K562 (cell line): ENCODE measurements at regions not wholly inside any gene's neighbourhood (a gene's known extent, or its start where the extent isn't known, plus 50 kb on each side); places are given as distances from the start of the nearest gene placed in this dataset.

Experiments
- ATAC-seq: fragments of 200-7000 bp; cut with Tn5 transposase; 3 replicates; pipeline ENCODE4 v1.9.1; 2020; ENCODE audit warnings: moderate library complexity
- BruUV-seq: library from RNA; stranded (reverse); fragments of 400-500 nt; replicated peaks from 2 replicates; lab custom pipeline; 2021; lab: Mats Ljungman, UMichigan
- CTCF ChIA-PET: fragments of 300-600 bp; formaldehyde crosslinking; extraction: SDS; loops from one replicate; lab custom pipeline; 2021; ENCODE audit warnings: low intra/inter-chr PET ratio; lab: Yijun Ruan, JAX
- POLR2A ChIA-PET: fragments of 300-600, 350-650 bp; sonication (Branson Sonifier 250); formaldehyde crosslinking; extraction: SDS; loops from one replicate; lab custom pipeline; 2021; ENCODE audit warnings: antibody characterized with exemption, inconsistent platforms; lab: Yijun Ruan, JAX
- DNase-seq, 4 experiments: peaks; one replicate each; pipeline versions ENCODE4 v3.0.0 to v3.0.0-alpha.2; 2011 to 2018; ENCODE audit warnings: low spot score in 3 of 4, mixed read lengths in 3 of 4; ENCODE audit errors: extremely low read depth in 1 of 4
- FAIRE-seq: peaks from 2 replicates; lab custom pipeline; 2011; peaks lifted over from hg19 to GRCh38; lab: Jason Lieb, UNC
- H2AFZ ChIP-seq: 2 replicates; pipeline ENCODE4 v1.6.0; 2011; ENCODE audit warnings: low read depth, low read length, control low read depth, inconsistent platforms
- H3K27ac ChIP-seq: fragments of 200-600 bp; 3 replicates; pipeline ENCODE4 v1.8.0; 2011; ENCODE audit warnings: low read depth, mild to moderate bottlenecking, control low read depth, inconsistent platforms, low read length, moderate library complexity, mixed read lengths; ENCODE audit errors: extremely low read depth
- H3K27me3 ChIP-seq, 2 experiments: fragments of 300-600 bp in 1 of 2; 2 replicates in 1 of 2; 3 replicates in 1 of 2; pipeline versions ENCODE4 v1.6.0 to v1.8.0; 2011; ENCODE audit warnings: inconsistent platforms in 2 of 2, low read length in 2 of 2, mild to moderate bottlenecking in 1 of 2, mixed read lengths in 1 of 2, moderate library complexity in 1 of 2; ENCODE audit not compliant: control insufficient read depth in 2 of 2, insufficient read depth in 2 of 2
- H3K36me3 ChIP-seq: fragments of 300-600 bp; 3 replicates; pipeline ENCODE4 v1.8.0; 2011; ENCODE audit warnings: mild to moderate bottlenecking, low read length, inconsistent platforms; ENCODE audit not compliant: control insufficient read depth, insufficient read depth
- H3K4me1 ChIP-seq, 2 experiments: fragments of 200-600 bp in 1 of 2; replicated peaks in 1 of 2; 2 replicates in 1 of 2; 3 replicates in 1 of 2; pipeline versions ENCODE4 v1.5.1 to v1.8.0; 2011; ENCODE audit warnings: inconsistent platforms in 2 of 2, low read length in 2 of 2, mild to moderate bottlenecking in 1 of 2, mixed read lengths in 1 of 2, moderate library complexity in 1 of 2; ENCODE audit not compliant: control insufficient read depth in 2 of 2, insufficient read depth in 2 of 2
- H3K4me2 ChIP-seq: 2 replicates; pipeline ENCODE4 v1.6.1; 2011; ENCODE audit warnings: low read length, control low read depth, inconsistent platforms, mixed read lengths; ENCODE audit not compliant: insufficient read depth
- H3K4me3 ChIP-seq: fragments of 200-600 bp; sonication (generic), shearing (Covaris generic); 2 replicates; pipeline ENCODE4 v1.5.1; 2016; ENCODE audit warnings: control low read depth, inconsistent platforms
- H3K79me2 ChIP-seq: fragments of 200-600 bp; 3 replicates; pipeline ENCODE4 v1.8.0; 2011; ENCODE audit warnings: low read length, inconsistent platforms; ENCODE audit not compliant: control insufficient read depth, insufficient read depth
- H3K9ac ChIP-seq, 2 experiments: 2 replicates each; pipeline versions ENCODE4 v1.6.0 to v1.6.1; 2011; ENCODE audit warnings: low read depth in 2 of 2, low read length in 2 of 2, control low read depth in 1 of 2, inconsistent platforms in 1 of 2, mild to moderate bottlenecking in 1 of 2, mixed read lengths in 1 of 2; ENCODE audit not compliant: insufficient read depth in 1 of 2
- H3K9me1 ChIP-seq: one replicate; pipeline ENCODE4 v1.6.0; 2011; ENCODE audit warnings: inconsistent platforms, mild to moderate bottlenecking, low read length, moderate library complexity; ENCODE audit not compliant: control insufficient read depth, insufficient read depth
- H3K9me3 ChIP-seq: replicated peaks from 2 replicates; pipeline ENCODE4 v1.5.1; 2011; ENCODE audit warnings: low read depth, low read length, inconsistent platforms; ENCODE audit not compliant: control insufficient read depth, insufficient read depth
- H4K20me1 ChIP-seq: replicated peaks from 2 replicates; pipeline ENCODE4 v1.6.1; 2011; ENCODE audit warnings: low read length, inconsistent platforms, mixed read lengths; ENCODE audit not compliant: control insufficient read depth, insufficient read depth
- MEIS2 ChIP-seq: fragments of 450-650 bp; IDR thresholded peaks from 2 replicates; pipeline ENCODE4 v1.6.1; 2014; ENCODE audit warnings: mild to moderate bottlenecking; ENCODE audit not compliant: partially characterized antibody
- PHF20 ChIP-seq: fragments of 450-650 bp; IDR thresholded peaks from 2 replicates; pipeline ENCODE4 v1.6.1; 2018; ENCODE audit not compliant: partially characterized antibody
- TFE3 ChIP-seq: fragments of 450-650 bp; formaldehyde crosslinking; IDR thresholded peaks from 2 replicates; pipeline ENCODE4 v1.4.0; 2020; ENCODE audit warnings: mild to moderate bottlenecking, mixed read lengths
- WGBS: fragments of 100-300 bp; shearing (Covaris generic); methylation state at CpG from one replicate; pipeline ENCODE4 v1.1.6; 2016; ENCODE audit warnings: low coverage, mixed read lengths; ENCODE audit not compliant: insufficient coverage; ENCODE audit errors: missing lambda C conversion rate; 5-methylcytosine and 5-hydroxymethylcytosine counted together
- in situ Hi-C: fragments of 300-500 bp; cut with MboI; formaldehyde crosslinking; loops from 4 replicates; pipeline ENCODE4 v1.15.0; 2018; ENCODE audit warnings: inconsistent platforms, mixed read lengths
- intact Hi-C: fragments of 100-400 bp; cut with micrococcal nuclease; formaldehyde crosslinking; loops from 2 replicates; pipeline ENCODE4 v1.14.2; 2022
- TF ChIP-seq, protein P1 (sequence below), 3 experiments: fragments of 200-800 bp in 1 of 3; fragments of 250-450 bp in 1 of 3; fragments of 450-650 bp in 1 of 3; sonication (Bioruptor Pico) in 1 of 3; sonication (Bioruptor generic) in 1 of 3; formaldehyde crosslinking in 1 of 3; IDR thresholded peaks; 2 replicates each; pipeline versions ENCODE4 v1.6.1 to v1.8.0; 2016 to 2022; ENCODE audit warnings: mild to moderate bottlenecking in 2 of 3, missing genetic modification characterization in 2 of 3, missing compliant biosample characterization in 1 of 3, moderate library complexity in 1 of 3
- TF ChIP-seq, protein P2 (sequence below): fragments of 450-650 bp; conservative IDR thresholded peaks from 2 replicates; pipeline ENCODE4 v1.6.1; 2016; ENCODE audit warnings: missing genetic modification characterization, low read depth, mild to moderate bottlenecking, missing compliant biosample characterization, moderate library complexity

- ChIA-PET CTCF (no interaction called here), POLR2A (no interaction called here)
- Histone ChIP-seq H3K27ac (no peak overlapping the region), H3K9ac (no peak overlapping the region), H3K9me3 (no peaks in the 10 kb centered on the region), H3K27me3 (no peaks in the 10 kb centered on the region), H3K4me1 (no peaks in the 10 kb centered on the region), H3K36me3 (no peaks in the 10 kb centered on the region), H2AFZ (no peak overlapping the region), H3K9me1 (no peaks in the 10 kb centered on the region), H3K4me3 (no peak overlapping the region), H3K4me2 (no peak overlapping the region), H4K20me1 (no peaks in the 10 kb centered on the region), H3K79me2 (no peaks in the 10 kb centered on the region)
- ATAC-seq (no peak), FAIRE-seq (no peak), DNase-seq (no peak)
- intact Hi-C loops, result no loop called here
- WGBS, result 3% methylated on average over 8 of the region's 8 CpGs
- no TSS peak for BruUV-seq
- TF ChIP-seq MEIS2, result no peak
- TF ChIP-seq, protein P1, sequence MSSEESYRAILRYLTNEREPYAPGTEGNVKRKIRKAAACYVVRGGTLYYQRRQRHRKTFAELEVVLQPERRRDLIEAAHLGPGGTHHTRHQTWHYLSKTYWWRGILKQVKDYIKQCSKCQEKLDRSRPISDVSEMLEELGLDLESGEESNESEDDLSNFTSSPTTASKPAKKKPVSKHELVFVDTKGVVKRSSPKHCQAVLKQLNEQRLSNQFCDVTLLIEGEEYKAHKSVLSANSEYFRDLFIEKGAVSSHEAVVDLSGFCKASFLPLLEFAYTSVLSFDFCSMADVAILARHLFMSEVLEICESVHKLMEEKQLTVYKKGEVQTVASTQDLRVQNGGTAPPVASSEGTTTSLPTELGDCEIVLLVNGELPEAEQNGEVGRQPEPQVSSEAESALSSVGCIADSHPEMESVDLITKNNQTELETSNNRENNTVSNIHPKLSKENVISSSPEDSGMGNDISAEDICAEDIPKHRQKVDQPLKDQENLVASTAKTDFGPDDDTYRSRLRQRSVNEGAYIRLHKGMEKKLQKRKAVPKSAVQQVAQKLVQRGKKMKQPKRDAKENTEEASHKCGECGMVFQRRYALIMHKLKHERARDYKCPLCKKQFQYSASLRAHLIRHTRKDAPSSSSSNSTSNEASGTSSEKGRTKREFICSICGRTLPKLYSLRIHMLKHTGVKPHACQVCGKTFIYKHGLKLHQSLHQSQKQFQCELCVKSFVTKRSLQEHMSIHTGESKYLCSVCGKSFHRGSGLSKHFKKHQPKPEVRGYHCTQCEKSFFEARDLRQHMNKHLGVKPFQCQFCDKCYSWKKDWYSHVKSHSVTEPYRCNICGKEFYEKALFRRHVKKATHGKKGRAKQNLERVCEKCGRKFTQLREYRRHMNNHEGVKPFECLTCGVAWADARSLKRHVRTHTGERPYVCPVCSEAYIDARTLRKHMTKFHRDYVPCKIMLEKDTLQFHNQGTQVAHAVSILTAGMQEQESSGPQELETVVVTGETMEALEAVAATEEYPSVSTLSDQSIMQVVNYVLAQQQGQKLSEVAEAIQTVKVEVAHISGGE (CRISPR knock-in tag; IDR thresholded peaks at IDR 0.05), result peak in 1 of 3 experiments; percentile 57; a peak in 1 of 6 replicates
- TF ChIP-seq, protein P2, sequence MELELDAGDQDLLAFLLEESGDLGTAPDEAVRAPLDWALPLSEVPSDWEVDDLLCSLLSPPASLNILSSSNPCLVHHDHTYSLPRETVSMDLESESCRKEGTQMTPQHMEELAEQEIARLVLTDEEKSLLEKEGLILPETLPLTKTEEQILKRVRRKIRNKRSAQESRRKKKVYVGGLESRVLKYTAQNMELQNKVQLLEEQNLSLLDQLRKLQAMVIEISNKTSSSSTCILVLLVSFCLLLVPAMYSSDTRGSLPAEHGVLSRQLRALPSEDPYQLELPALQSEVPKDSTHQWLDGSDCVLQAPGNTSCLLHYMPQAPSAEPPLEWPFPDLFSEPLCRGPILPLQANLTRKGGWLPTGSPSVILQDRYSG, result no peak
- TF ChIP-seq PHF20, result no peak
- no peak for TF ChIP-seq TFE3 (CRISPR knock-in tag)
- in situ Hi-C loops, result no loop called here
Measured at GRCh38 chr20:54385746-54386145, 89.6 kb upstream of the DOK5 start.
